SK-N-SH (cell line): ENCODE measurements at regions not wholly inside any gene's neighbourhood (a gene's known extent, or its start where the extent isn't known, plus 50 kb on each side); places are given as distances from the start of the nearest gene placed in this dataset.
"Not testable (repeated sequence)": the region's sequence is repeated elsewhere in the genome, so short reads cannot be mapped to it uniquely, and the experiment has no call there.

Experiments
- CTCF ChIP-seq: fragments of 200-600 bp; sonication (generic); IDR thresholded peaks from 2 replicates; pipeline ENCODE4 v1.6.1; 2017; ENCODE audit warnings: antibody characterized with exemption, mild to moderate bottlenecking, moderate library complexity
- EP300 ChIP-seq, 2 experiments: IDR thresholded peaks; 2 replicates each; pipeline versions ENCODE4 v1.4.0 to v1.6.1; 2012; ENCODE audit warnings: borderline replicate concordance in 1 of 2, low read depth in 1 of 2, low read length in 1 of 2
- EZH2phosphoT487 ChIP-seq: fragments of 200-600 bp; sonication (generic); IDR thresholded peaks from 2 replicates; pipeline ENCODE4 v1.6.1; 2017; ENCODE audit warnings: low read depth, mixed run types, mild to moderate bottlenecking, antibody characterized with exemption, moderate library complexity, borderline replicate concordance
- FOSL2 ChIP-seq: IDR thresholded peaks from 2 replicates; pipeline ENCODE4 v1.4.0; 2012; ENCODE audit warnings: low read depth, mild to moderate bottlenecking, moderate library complexity, borderline replicate concordance
- NFIC ChIP-seq: IDR thresholded peaks from 2 replicates; pipeline ENCODE4 v1.4.0; 2012; ENCODE audit warnings: borderline replicate concordance
- POLR2AphosphoS5 ChIP-seq: IDR thresholded peaks from 2 replicates; pipeline ENCODE4 v1.6.1; 2012; ENCODE audit warnings: low read depth, low read length
- RFX5 ChIP-seq: IDR thresholded peaks from 2 replicates; pipeline ENCODE4 v1.6.1; 2012; ENCODE audit warnings: mild to moderate bottlenecking, improper control_type of control experiment, low read length
- SMC3 ChIP-seq: IDR thresholded peaks from 2 replicates; pipeline ENCODE4 v1.6.1; 2012; ENCODE audit warnings: low read depth, low read length, improper control_type of control experiment
- TEAD4 ChIP-seq: IDR thresholded peaks from 2 replicates; pipeline ENCODE4 v1.4.0; 2012; ENCODE audit warnings: mild to moderate bottlenecking, borderline replicate concordance; ENCODE audit not compliant: insufficient read depth
- YY1 ChIP-seq: IDR thresholded peaks from 2 replicates; pipeline ENCODE4 v1.4.0; 2012; ENCODE audit warnings: low read depth, mild to moderate bottlenecking

- TF ChIP-seq FOSL2; CTCF; SMC3; RFX5; EP300 (IDR thresholded peaks at IDR 0.05; ENCODE audit: borderline replicate concordance in 1 of 2, low read depth in 1 of 2, low read length in 1 of 2); YY1; POLR2AphosphoS5; NFIC; EZH2phosphoT487; TEAD4: not testable (repeated sequence)
Measured at GRCh38 chr5:178055536-178055935, 57.8 kb upstream of the N4BP3 start.
